ENCODE measurements at regions not wholly inside any gene's neighbourhood (a gene's known extent, or its start where the extent isn't known, plus 50 kb on each side); places are given as distances from the start of the nearest gene placed in this dataset.

DNA sequence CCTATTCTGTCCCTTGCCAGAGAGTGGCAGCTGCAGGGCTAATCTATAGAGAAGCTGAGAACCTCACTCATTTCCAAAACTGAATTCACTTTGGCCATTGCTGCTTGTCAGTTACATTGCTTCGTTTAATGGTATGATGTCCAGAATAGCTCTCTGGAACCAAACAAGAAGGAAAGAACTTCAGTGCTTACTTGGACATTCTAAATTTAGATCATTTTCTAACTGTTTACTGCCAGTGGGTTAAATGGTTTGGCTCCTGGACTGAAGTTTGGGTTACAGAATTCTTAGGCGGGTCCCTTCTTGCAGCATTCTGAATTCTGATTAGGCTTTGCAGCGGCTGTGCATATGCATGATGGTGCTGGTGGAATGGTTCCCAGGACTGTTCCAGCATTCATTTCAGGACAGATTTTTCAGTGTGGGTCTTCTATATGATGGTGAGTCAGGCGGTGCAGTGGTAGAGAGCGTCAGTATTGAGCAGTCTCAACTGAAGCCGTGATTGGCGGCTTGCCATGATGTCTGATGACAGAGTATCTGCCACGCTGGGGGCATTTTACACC is 148.7 kb downstream of the DYRK2 start:
- DNase-seq (ENCODE audit: low spot score), result no peak

DNA sequence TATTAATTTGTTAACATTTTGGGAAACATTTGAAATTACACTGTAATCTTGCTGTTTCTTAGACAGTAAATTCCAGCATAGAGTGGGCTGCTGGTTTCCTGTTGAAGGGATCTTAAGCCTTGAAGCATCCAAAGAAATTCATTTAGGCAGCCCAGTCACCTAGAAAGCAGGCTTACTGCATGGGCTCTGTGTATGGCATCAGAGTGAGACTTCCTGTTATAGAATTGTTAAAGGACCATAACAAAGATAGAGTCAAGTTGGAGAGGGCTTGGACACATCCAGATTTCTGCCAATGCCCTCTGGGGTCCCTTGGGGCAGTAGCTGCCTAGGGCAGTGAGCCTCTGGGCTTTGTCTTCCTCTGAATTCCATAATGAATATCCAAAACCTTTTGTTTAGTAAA is 149.2 kb downstream of the DYRK2 start:
- DNase-seq (ENCODE audit: low spot score), result no peak

DNA sequence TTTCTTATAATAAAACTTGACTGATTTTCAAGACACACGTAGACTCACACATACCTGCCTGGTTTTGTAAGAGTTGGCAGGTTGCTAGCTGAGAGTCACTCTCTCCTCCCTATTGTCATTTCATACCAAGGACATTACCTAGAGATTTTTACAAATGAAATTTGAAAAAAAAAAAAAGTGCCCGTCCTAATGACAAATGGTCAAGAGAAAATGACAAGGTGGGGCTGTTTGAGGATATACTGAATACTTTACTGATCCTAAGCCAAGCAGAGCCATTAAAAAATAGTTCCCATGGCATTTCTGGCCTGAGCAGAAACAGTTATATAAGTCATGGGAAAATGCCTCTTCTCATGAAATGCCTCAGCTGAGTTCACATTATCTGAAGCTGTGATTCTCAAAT is 150.2 kb downstream of the DYRK2 start:
- no peak for DNase-seq (ENCODE audit: low spot score)

DNA sequence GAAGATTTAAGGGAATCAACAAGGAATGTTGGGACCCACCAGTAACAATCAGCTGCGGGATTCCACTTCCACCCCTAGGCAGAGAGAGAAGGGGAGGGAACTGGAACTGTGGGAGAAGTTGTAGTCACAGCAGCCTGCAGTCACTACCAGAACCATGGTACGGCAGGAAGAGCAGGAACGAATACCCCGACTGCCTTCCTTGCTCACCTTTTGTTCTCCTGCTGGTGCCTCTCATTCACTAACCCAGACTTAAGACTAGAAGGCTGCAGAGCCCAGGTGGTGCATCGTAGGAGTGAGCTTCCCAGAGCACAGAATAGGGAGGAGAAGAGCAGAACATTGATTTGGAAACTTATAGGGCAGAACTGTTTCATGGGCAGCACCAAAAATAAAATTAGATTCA is 154.2 kb downstream of the DYRK2 start:
- no peak for DNase-seq (ENCODE audit: low spot score)

DNA sequence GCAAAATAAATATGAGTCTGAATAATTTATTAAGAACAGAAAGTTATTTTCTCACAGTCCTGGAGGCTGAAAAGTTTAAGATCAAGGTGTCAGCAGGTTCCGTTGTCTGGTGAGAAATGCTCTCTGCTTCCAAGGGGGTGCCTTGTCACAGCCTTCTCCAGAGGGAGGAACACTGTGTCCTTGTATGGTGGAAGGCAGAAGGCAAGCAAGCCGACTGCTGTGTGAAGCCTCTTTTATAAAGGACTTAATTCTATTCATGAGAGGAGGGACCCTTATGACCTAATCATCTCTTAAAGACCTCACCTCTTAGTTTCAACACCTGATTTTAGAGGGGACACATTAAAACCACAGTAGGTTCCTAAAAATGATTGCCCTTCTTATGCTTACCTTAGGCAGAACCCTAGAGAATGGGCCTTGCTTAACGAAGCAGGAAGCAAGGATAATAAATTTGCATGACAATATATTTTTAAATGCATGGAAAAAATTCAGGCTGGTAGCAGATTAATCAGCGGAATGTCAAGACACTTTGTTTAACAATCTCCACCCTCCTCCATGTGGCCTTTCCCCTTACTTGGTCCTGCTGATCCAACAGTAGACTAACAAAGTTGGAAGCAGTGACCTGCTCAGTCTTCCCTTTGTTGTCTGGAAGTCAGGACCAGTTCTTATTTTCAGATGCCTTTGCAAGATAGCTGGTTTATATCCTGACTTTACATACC is 154.9 kb downstream of the DYRK2 start:
- DNase-seq (ENCODE audit: low spot score), result no peak

DNA sequence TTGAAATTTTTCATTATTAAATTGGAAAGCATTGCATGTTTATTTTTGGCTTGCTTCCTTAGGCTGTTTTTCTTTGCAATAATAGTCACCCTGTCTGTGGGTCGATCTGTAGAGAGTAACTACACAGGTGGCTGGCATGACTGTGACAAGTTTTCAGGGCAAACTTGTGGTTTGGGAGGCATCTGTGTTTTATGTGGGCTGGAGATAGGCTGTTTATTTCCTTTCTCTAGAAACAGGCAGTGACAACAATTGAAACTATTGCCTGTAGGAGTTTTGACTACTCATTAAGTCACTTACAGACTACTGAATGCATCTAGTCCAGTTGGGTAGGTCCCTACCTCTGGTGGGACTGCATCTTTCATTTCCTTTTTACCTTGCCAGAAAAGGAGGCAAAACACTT is 155.6 kb downstream of the DYRK2 start:
- DNase-seq (ENCODE audit: low spot score), result no peak

DNA sequence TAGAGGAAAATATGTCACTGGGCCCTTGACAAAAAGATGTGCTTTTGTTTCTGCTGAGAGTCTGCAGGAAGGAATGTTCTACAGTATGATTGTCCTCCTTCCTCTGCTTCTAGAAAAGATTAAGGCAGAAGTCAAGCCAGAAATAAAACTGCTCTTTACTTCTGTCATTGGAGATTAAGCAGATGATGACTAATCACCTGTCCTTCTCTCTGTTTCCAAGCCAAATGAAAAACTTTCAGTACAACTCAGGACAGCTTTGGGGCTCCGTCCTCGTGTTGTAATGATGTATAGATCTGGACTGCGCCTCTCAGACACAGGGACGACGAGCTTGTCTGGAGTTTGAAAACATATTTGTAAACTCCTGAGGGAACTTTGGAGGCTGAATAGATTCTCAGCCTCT is 159.3 kb downstream of the DYRK2 start:
- DNase-seq (ENCODE audit: low spot score), result no peak

DNA sequence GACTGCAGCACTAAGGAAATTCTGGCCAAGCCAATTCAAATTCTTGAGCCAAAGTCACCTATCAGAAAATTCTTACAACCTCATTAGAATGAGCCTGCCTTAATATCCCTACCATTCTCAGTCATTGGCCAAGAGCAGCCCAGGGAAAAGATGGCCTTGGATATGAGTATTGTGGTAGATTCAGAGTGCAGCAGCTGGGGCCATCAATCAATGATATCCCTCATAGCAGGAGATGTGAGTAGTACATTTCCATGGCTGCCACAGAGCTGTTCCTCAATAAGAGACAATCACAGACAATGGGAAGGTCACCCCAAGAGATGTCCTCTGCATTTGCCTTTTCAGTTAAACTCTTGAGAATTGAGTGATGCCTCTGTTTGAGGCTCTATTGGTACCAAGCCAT is 161.6 kb downstream of the DYRK2 start:
- no peak for DNase-seq (ENCODE audit: low spot score)

DNA sequence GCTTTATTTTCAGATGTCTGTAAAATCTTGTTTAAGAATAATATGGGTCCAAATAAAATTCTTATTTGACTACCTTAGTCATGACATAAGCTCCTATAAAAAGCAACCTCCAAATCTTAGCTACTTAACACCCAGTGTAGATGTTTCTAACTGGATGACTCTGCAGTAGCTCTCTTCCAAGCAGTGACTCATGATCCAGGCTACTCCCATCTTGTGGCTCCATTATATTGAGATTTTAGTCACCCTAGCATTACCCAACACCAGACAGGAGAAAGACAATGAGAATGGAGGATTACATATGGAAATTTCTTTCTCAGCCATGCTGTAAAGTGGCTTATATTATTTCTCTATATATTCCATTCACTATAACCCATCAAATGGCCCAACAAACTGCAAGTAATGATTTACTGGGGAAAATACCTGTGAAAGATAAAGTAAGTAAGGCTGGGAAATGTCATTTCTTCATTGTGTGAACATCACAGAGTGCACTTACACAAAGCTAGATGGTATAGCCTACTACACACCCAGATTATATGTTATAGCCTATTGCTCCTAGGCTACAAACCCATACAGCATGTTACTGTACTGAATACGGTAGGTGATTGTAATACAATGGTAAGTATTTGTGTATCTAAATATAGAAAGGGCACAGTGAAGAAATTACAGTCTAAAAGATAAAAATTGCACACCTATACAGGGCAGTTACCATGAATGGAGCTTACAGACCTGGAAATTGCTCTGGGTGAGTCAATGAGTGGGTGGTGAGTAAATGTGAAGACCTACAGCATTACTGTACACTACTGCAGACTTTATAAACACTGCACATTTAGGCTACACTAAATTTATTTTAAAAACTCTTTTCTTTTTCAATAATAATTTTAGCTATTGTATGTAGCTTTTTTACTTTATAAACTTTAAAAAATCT is 163.2 kb downstream of the DYRK2 start:
- no peak for DNase-seq (ENCODE audit: low spot score)

DNA sequence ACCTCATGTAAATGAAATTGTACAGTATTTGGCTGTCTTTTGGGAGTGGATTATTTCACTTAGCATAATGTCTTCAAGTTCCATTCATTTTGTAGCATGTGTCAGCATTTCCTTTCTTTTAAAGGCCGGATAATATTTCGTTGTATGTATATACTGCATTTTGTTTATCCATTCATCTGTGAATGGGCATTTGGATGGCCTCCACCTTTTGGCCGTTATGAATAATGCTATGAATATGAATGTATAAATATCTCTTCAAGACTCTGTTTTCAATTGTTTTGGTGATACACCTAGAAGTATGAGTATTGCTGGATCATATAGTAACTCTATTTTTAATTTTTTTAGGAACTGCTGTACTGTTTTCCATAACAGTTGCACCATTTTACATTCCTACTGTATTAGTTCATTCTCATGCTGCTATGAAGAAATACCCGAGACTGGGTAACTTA is 164.9 kb downstream of the DYRK2 start:
- no peak for DNase-seq (ENCODE audit: low spot score)

DNA sequence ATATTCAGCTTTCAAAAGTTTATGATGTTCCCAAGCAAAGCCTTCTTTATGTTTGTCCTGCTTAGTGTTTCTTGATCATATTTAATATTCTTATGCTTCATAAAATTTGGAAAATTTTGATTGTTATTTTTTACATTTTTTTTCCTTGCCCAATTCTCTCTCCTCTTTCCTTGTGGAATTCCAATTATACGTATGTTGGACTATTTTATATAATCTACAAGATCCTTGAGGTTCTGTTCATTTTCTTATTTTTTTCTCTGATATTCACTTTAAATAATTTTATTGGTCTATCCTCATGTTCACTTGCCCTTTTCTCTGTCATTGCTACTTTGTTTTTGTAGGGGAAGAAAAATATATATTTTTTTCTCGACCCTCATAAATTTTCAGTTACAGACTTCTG is 167.7 kb downstream of the DYRK2 start:
- DNase-seq (ENCODE audit: low spot score), result no peak

DNA sequence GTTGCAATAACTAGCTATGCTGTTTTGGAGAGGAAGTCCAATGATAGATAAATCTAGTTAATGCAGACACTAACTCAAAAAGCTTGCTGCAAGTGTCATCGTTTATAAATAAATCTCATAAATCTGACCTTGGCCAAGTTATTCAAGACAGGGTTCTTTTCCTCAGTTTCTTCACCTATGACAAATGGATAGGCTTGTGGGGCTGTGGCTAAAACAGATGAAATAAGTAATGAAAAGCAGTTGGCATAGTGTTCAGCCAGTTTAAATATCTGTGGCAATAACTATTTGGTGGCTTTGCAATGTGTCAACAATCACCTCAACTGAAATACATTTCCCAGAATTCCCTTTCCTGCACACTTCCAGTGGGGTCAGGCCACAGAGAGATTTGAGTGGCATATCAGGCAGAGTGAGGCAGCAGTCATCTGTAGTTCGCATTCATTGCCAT is 169.9 kb downstream of the DYRK2 start:
- DNase-seq (ENCODE audit: low spot score), result no peak

DNA sequence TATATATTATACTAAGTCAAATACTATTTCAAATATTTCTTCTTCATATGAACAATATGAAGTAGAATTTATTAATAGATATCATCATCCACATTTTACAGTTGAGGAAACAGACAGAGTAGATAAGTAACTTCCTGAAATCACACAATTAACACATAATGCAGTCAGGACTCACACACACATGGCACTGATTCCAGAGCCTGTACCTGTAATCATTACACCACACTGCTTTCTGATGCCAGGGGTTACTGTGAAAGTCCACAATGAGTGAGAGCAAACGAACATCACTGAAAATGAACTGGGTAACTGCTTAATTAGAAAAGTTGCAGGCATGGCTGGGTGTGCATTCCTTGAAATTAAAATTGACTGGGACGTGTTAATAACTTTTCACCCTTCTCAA is 169.3 kb upstream of the IFNG-AS1 start:
- no peak for DNase-seq (ENCODE audit: low spot score)

DNA sequence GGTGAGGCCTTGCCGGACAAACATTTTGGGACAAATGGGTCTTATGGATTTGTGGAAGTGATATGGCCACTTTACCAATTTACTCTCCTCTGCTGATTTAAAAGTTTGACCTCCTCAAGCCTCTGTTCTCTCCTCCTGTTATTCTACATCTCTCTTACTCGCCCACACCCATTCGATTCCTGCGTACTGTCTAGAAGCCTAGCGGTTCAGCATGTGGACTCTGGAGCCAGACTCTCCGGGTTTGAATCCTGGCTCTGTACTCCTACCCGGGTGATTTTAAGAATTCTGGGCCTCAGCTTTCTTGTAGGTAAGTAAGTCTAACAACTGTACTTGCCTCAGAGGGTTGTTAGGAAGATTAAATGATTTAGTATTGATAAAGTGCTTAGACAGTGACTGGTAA is 168.6 kb upstream of the IFNG-AS1 start:
- no peak for DNase-seq (ENCODE audit: low spot score)

DNA sequence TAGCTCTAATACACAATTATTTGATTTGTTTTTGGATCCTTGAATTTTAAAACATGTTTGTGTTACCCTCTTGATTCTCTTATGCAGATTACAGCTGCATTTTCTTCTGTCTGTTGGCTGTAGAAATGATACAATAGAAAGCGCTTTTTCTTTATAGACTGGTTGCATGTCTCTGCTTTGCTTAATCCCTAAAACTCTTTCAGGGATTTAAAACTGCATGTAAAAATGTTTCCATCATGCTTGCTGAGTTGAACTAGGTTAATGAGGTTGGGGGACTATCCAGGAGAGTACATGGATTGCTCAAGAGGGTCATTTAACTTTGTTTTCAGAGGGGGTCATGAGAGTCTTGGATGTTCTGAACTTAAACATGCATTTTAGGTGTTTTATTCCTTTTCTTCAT is 166.4 kb upstream of the IFNG-AS1 start:
- DNase-seq (ENCODE audit: low spot score), result no peak

DNA sequence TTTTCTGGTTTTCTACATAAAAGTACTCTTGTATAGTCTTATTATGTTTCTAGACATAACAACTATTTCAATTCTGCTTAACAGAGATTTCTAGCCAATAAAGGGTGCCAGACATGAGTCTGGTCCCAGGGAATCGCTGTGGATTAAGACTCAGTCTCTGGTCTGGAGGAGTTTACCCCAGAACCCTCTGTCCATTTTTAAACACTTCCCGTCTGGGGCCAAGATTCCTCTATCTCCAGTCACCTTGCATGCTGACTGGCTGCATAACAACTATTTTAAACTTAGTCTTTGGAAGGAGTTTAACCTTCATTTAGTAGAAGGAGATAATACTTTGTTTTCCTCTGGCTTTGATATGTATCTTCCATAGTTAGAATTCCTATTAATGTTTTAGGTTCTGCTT is 163.1 kb upstream of the IFNG-AS1 start:
- DNase-seq (ENCODE audit: low spot score), result no peak

DNA sequence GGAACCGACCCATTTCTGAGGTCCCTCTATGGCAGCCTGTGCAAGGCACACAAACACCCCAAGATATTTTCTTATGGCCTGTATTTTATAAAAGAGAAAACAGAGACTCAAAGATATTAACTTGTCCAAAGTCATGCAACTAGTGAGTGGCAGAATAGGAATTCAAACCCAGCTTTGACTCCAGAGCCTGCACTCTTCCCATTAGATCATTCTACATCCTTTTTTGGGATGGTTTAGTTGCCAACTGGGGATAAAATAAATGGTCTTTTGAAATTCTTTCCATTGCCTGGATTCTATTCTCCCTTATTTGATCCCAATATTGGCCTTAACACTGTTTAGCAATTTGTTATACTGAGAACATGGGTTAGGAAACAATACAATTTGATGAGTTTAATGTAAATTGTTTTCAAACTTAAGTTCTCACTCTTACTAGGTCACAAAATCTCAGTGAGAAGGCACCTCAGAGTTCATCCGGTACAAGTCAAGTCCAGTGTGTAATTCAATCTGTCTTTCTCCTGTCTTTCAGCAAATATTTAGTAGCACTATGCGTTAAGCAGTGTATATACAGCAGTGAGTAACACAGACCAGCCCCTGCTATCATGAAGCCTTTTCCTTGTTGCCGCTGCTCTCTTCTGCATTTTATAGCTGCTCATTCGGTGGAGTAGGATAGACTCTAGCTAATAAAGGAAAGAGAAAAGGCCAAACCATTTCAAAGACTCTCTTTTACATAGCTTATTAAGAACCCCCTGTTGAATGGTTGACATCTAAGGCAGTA is 162.1 kb upstream of the IFNG-AS1 start:
- DNase-seq (ENCODE audit: low spot score), result no peak

DNA sequence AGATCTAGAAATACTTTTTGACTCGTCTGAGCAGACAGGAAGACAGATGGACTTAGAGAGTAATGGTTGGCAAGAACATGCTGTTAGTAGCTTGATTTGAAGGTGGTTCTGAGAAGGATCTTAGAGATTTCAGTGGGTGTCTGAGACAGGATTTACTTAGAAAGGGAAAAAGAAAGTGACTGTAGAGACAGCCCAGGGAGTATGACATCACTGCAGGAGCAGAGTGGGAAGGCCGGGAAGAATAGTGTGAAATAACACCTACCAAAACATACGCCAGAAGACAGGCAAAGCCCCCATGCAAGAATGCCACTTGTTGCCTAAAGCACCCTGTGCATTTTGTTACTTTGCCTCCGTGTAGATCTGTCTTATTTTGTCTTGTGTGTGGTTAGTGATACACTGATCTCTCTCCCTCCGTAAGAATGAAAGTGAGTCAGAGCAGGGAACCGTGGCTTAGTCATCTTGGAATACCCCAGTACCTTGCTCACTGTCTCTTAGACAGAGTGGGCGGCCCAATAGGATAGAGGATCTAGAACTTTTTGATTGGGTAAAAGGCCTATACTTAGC is 161.3 kb upstream of the IFNG-AS1 start:
- peak; percentile 44 for DNase-seq (ENCODE audit: low spot score)

DNA sequence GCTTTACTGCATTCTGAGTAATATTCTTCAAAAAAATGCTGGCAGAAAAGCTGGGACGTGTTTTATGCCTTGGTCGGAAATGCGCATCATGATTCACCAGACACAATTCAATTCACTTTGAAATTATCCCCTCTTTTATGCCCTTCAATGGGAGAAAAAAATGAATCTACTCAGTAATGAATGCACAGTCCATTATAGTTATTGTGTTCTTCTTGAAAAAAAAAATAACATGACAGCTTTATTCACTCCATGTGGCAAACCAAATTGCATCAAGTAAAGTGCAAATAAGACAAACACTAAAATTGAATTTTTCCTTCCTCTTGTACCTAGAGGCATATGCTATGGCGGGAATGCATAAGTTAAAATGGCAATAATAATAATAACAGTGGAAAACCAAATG is 159.4 kb upstream of the IFNG-AS1 start:
- DNase-seq (ENCODE audit: low spot score), result no peak

DNA sequence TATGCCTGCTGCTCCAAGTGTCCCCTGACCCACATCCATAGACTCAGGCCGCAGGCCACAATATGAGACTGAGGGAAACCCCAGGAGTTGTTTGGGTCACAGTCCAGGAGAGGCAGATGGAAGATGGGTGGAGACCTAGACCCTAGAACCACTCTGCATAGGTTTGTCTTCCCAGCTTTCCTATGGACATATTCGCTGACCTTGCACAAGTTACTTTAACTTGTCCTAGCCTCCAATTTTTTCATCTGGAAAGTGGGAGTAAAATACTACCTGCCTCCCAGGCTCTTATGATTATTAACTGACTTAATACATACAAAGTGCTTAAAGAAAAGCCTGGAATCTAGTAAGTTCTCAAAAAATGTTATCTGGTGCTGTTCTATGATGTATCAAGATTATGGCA is 157.1 kb upstream of the IFNG-AS1 start:
- no peak for DNase-seq (ENCODE audit: low spot score)

DNA sequence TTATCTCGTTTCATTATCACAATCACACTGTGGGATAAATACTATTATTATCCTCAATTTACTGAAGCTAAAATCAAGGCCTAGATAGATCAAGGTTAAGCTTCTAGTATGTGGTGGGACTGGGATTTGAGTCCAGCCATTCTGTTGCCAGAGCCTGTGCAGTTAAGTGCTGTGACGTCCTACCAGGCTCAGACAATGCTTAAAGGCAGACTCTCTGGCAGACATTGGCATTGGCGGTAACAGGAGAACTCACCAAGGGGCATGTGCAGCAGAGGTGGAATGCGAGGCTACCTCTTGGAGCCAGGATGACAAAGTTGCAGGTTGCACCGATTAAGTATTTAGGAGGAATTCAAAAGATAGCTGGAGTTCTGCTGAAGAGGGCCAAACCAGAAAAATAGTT is 155.6 kb upstream of the IFNG-AS1 start:
- no peak for DNase-seq (ENCODE audit: low spot score)

DNA sequence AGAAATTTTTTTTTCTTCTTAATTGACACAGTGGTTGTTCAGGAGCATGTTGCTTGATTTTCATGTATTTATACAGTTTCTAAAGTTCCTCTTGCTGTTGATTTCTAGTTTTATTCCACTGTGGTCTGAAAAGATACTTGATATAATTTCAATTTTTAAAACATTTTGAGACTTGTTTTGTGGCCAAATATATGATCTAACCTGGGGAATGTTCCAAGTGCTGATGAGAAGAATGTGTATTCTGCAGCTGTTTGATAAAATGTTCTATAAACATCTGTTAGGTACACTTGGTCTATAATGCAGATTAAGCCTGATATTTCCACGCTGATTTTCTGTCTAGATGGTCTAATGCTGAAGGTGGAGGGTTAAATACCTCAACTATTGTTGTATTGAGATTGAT is 151.4 kb upstream of the IFNG-AS1 start:
- no peak for DNase-seq (ENCODE audit: low spot score)
